GM18868 (cell line): ENCODE measurements at regions not wholly inside any gene's neighbourhood (a gene's known extent, or its start where the extent isn't known, plus 50 kb on each side); places are given as distances from the start of the nearest gene placed in this dataset.

Source experiments
- ATAC-seq: cut with Tn5 transposase; IDR thresholded peaks from one replicate; pipeline ENCODE4 v1.9.1; 2021; ENCODE audit warnings: mild to moderate bottlenecking, moderate library complexity; ENCODE audit not compliant: unreplicated experiment

DNA sequence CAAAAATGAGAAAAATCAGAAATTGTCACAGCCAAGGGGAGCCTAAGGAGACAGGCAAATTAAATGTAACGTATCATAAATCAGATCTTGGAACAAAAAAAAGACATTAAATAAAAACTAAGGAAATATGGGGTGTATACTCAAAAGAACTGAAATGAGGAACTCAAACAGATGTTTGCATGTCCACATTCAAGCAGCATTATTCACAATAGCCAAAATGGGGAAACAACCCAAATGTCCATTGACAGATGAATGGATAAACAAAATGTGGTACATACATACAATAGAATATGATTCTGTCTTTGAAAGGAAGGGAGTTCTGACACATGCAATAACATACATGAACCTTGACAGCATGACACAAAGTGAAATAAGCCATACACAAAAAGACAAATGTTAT, 155.8 kb upstream of the KLF7 start:
- ATAC-seq: no peak

DNA sequence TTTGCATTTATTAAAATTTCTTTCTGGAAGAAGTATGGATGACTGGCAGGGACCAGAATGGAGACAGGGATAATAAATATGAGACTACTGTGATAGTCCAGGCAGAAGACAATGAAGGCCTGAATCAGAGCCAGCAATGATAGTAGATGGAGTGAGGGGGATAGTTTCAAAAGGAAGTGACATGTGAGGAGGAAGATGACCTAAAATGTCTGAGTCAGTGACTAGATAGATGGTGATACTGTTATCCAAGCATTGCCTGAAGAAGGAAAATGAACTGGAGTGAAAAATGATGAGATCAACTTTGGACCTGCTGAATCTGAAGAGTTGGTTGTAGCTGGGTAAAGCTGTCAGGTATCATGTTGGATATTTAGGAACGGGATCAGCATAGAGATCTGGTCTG, 158.3 kb upstream of the KLF7 start:
- no peak for ATAC-seq

DNA sequence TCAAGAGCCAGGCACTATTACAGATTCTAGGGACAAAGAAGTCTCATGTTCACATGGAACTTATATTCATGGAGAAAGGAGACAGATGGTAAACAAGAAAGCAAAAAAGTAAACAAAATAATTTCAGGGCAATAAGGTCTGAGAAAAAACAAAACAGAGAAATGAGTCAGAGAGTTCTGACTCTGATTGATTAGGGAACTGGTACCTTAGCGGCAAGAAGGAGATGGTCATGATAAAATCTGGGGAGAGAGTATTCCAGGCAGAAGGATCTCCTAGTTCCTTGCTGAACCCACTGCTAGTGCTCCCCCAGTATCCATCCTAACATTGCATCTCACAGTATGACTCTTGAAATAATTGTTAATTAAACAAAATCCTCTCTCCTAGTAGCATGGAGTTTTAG, 161.8 kb upstream of the KLF7 start:
- peak; percentile 25 for ATAC-seq

DNA sequence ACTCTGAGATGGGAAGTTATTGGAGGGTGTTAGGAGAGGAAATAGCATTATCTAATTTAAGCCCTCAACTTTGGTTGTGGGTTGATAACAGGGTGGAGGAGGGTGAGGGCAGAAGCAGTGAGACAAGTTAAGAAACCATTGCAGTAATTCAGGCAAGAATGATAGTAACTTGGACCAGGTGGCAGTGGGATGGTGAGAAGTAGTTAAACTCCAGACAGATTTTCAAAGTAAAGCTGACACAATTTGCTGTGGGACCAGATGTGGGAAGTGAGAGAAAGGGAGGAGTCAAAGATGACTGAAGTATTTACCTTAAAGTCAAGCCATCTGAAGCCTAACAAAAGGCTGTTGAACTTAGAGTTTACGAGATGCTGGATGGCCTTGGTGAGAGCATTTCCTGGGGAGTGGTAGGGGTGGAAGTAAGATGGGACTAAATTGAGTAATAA, 163.2 kb upstream of the KLF7 start:
- ATAC-seq: peak; percentile 35

DNA sequence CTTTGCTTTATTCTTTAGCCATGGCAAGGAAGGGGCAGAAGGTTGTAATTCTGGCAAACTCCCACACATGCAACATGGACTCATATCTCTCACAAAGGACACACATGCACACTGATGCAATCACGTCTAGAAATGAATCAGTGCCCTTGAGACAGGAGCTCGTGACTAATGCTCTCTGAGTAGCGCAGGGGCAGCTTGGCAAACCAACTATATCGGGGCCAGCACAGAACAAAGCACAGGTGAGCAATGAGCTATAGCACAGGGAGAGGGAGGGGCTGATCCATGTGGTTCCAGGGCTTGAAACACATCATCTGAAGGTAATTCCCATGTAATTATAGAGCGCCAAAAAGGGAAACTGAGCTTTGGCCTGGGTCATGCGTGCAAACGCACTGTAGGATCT, 165.2 kb upstream of the KLF7 start:
- ATAC-seq: peak; percentile 71

DNA sequence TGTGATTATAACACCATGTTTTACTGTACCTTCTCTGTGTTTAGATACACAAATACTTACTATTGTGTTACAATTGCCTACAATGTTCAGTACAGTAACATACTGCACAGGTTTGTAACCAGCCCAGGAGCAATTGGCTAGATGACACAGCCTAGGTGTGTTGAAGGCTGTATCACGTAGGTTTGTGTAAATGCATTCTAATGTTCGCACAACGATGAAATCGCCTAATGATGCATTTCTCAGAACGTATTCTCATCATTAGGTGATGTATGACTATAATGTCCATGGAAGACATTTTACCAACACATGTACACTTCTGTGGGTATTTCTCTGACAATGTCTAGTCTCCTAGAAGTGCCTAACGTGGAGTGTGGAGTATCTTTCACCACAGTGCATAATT, 165.9 kb upstream of the KLF7 start:
- ATAC-seq: no peak

DNA sequence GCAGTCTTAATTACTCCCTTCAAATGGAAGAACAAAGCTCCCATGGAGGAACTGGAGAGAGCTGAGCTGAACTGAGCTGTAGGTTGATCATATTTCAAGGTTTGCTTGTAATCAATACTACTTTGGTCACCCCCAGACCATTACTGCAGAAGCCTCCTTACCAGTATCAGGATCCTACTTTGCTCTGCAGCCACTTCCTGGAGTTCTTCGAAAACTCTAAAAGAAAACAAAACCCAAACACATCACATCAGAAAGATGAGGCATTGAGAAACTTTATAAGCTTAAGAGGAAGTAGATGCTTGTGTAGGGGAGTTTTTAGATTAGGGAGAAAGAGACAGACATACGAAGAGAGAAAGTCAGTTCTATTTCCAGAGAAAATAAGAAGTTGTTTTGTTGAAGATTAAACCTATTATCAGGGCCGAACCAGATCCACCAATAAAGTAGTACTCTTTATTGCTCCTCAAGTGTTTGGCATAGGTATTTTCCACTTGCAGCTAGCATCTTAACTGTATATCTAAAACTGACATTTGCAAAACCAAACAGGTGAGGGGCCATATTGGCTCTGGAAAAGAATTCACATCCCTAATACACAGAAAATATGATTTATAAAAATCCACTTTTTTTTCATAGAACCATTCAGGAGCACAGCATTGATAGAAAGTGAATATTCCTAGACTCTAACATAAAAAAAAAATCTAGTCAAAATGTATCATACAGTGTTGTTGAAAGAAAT, 166.9 kb upstream of the KLF7 start:
- peak; percentile 31 for ATAC-seq

DNA sequence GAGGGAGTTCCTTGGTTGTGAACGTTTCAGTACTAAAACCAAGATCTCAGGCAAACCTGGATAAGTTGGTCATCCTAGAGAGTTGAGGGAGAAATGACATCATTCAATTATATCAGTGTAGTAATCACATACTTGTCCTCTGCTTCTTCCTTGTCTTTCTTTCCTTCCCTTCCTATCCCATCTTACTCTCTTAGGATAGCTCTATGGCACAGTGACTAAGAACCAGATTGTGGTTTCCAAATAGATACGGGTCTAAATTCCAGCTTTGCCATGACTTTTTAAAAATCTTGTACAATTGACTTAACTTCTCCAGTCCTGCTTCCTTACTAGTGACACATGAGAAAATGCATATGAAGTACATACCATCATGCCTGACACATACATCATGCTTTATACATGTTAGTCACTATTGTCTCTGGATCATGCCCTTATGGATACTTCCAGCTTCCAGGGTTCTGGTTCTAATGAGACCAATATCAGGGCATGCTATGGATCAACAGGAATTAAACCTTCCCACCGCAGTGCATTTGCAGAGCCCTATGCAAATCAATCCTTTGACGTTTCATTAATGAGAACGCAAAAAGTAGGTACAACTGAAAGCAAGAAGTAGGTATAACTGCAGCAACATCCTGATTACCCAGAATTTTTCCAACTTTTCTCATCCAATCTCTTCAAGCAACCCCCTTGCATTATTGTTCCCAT, 168.0 kb upstream of the KLF7 start:
- ATAC-seq: no peak

DNA sequence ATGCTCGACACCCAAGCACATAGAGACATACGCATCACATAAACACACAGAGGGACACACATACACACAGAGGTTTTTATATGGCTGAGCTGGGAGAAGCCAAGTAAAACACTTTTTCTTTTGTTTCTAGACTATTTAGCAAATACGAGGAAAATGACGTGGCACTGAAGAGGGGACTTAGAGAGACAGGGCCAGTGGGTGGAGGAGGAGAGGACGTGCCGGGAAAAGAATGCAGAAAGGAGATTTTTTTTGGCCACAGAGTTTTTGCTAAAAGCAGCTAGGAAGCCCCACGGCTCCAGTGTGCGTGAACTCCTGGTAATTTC, 168.5 kb upstream of the KLF7 start:
- ATAC-seq: peak; percentile 1

DNA sequence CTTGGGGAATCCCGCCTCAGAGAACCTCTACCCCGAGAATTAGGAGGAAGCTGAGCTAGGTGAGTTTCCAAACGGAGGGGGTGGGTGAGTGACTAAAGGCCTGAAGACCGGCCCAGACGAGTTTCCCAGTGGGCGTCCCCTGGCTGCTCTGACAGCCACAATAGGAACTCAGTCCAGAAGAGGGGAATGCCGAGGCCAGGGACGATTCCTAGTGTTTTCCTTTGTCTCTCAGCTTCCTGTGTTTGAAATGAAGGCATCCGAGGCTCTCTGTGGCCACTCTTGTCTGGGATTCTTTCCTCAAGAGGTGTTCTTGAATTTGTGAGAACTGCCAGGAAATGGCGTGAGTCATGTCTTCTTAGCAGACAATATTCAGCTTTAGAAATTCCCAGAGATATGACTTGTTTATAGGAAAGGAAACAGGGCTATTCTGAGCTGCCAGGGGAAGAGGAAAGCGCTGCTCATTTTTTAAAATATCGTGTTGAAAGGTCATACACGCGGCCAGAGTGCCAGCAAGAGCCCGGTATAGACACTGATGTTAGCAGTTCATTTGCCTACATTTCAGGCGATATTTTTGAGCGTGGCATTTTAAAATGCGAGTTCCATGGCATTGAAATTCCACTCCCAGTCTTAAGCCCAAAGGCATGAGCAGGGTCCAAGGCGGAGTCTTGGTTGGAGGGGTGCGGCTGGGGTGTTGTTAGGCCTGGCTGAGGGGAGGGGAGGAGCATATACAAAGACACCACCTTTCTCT, 169.1 kb upstream of the KLF7 start:
- ATAC-seq: peak; percentile 32

DNA sequence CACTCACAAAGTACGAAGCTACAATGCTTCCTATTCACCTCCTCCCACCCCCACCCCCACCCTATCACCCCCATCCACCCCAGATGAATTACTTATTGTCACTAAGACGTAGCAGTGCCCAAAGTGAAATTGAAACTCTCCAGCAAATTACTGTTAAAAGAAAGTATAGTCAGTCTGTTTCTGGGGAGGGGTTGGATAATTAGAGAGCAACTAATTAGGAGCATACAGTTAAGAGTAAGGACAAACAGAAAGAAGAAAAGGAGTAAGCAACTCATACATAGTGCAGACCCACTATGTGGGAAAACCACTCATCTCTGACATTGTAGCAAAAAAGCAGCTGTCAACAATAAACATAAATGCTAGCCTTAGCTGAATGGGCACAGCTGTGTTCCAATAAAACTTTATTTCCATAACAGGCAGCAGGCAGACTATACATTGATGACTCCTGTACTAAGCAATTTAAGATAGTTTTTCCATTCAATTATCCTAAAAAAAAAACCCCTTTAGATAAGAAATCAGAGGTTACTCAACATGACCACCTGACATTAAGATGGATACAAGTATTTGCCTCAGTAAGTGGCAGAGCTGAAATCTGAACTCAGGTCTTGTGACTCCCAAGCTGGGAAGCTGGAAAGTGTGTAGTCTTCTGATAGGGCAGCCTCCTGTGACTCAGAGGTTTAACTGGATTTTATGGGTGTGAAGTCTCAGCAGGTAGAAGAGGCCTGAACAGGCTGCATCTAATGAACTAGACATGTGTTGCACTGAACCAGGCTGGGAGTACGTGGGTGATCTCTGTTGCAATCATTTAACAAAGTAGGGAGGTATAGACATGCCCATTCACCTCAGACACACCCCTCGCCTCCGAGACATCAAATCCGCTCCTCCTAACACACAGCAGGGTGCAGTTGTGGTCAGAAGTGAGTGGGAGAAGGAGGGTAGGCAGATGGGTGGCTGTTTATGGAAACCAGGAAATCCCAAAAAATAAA, 171.8 kb upstream of the KLF7 start:
- ATAC-seq: peak; percentile 33

DNA sequence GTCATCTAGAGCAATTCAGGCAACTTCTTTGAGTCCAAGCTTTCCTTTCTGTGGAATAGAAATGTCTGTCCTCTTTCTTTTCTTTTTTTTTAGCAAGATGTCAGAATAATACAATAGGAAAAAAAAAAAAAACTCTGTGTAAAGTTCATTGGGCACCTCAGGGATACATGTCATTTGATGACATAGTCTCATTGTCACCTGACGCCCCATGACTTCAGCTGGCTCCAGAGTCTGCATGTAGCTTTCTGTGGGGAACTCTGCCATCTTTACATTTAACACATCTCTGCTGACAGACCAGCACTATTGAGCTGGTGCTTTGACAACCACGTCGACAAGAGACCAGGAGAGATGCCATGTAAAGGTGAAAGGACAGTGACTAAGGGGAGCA, 172.5 kb upstream of the KLF7 start:
- no peak for ATAC-seq

DNA sequence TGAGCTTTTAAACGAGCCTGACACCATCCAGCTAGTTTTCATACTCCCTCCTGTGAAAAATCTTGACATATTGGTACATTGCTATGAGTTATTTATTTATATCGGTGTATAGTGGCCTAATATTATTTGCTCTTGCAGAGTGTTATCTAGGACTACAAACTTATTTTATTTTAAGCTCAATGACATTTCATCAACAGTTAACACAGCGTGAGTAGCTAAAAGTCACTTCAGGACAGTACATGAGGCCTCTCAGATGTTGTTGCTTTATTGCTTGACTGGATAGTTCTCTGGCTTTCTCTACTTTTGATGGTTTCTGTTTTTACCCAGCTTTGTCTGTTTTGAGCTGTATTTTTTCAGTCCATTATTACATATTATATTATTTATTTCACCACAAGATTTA, 172.9 kb upstream of the KLF7 start:
- no peak for ATAC-seq

DNA sequence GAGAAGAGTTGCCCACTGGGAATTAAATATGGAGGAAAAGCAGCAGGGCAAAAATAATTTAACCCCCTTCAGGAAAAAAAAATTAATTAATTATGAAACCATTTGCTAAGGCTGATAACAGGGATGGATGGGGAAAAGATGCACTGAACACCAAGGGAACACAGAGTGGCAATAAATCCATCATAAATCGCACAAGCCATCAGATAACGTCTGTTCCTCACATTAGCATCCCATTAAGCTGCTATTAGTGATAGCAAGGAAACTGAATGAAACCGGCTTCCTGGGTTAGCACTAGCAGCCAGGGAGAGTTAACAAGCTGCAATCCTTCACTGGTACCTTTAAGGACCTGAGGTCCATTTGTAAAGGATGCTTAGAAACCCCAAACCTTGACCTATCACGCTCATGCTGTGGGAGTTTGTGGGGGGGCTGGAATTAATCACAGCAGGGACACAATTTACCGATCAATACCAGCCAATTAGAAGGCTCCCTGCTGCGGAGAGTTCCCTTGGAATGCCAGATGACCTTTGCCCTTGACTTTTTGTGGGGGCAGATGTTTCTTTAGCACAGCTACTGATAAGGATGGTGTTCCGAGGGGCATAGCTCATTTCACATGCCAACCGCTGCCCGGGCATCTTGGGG, 175.5 kb upstream of the KLF7 start:
- no peak for ATAC-seq

DNA sequence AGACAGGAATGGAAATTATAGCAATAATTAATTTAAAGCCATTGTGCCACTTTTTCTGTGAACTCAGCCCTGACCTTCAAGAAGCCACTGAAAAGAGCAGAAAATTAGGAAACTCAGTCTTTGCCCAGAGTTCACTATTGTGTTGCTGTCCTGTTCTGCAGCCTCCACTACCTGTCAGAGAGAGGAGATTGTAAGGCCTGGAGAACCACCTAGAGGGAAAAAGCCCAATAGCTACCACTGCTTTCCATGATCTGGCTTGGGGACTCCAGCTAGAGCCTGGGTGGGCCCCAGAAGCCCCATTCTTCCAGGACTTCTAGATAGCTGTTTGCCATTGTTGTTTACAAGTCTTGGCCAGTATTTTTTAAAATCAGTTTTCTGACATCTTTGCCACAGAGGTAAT, 176.1 kb upstream of the KLF7 start:
- no peak for ATAC-seq

DNA sequence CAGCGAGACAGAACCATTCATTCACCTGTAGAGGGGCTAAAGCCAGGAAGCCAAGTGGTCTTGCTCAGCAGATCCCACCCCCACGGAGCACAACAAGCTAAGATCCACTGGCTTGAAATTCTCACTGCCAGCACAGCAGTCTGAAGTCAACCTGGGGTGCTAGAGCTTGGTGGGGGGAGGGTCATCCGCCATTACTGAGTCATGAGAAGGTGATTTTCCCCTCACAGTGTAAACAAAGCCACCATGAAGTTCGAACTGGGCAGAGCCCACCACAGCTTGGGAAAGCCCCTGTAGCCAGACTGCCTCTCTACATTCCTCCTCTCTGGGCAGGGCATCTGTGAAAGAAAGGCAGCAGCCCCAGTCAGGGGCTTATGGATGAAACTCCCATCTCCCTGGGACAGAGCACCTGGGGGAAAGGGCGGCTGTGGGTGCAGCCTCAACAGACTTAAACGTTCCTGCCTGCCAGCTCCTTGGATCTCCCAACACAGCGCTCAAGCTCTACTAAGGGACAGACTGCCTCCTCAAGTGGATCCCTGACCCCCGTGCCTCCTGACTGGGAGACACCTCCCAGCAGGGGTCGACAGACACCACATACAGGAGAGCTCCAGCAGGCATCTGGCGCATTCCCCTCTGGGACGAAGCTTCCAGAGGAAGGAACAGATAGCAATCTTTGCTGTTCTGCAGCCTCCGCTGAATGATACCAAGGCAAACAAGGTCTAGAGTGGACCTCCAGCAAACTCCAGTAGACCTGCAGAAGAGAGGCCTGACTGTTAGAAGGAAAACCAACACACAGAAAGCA, 179.0 kb upstream of the KLF7 start:
- ATAC-seq: peak; percentile 45

DNA sequence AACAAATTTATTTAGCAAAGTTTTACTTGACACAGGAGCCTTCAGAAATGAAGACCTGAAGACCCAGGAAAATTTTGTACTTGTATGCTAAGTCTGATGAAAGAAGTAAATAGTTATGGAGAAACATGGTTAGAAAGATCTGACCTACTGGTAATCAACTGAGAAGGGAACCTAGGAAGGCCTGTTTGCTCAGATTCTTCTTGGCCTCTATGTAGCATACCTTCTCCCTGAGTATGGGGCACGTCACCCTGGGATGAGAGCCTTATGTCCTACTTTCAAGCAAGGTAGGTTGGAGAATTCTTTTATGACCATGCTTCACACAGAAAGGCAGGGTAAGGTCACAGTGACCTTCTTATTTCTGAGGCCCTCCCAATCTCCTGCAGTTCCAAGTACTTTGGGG, 178.6 kb upstream of the CREB1 start:
- no peak for ATAC-seq

DNA sequence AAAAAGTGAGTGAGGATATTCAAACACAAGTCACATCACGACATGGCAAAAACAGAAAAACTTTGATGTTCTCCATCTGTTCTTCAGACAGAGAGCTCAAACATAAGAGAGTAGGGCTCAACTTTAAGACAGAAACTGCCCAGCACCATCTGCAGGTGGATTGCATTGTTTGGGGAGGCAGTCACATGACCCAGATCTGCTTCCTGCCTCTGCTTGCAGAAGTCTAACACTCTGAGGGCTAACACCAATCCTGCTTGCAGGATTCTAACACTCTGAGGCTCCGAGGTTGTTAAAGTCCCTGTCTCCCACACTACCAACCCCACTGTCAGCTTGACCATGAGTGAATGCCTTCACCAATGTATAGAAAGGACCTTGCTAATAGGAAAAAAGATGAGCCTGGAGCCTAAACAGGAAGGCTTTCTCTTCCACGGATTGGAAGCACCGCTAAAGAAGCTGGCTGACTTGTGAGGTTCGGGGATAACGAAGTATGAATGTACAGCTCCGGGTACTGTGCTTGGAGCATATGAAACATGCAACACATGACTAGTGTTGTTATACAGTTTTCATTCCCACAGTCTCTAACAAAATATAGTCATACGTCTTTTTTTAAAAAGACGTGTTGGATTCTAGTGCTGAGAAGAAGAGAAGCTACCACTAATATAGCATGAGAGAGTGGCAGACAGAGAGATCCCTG, 176.6 kb upstream of the CREB1 start:
- ATAC-seq: peak; percentile 89

DNA sequence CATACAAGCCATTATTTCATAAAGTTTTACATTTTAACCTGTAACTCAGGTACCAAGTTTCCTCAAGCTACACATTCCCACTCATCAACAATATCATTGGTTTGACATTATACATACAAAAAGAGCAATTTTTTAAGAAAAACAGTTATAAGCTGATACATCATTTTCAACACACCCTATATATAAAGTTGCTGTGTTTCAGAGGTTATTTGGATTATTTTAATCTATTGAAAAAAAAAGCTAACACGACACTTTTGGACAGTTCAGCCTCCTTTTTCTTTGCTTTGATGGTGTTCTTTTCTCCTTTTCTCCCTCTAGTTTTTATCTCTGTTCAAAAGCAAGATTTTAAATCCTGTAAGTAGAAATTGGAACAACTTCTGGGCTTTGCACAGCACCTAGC, 175.9 kb upstream of the CREB1 start:
- ATAC-seq: no peak
